Calu3 (cell line): ENCODE measurements at regions not wholly inside any gene's neighbourhood (a gene's known extent, or its start where the extent isn't known, plus 50 kb on each side); places are given as distances from the start of the nearest gene placed in this dataset.

ENCODE experiments used
- BruUV-seq: library from RNA; stranded (reverse); fragments of 400-500 nt; replicated peaks from 2 replicates; lab custom pipeline; 2021; lab: Mats Ljungman, UMichigan
- CTCF ChIA-PET: fragments of 300-600 bp; sonication (Branson Sonifier 250); formaldehyde crosslinking; loops from one replicate; lab custom pipeline; 2022; ENCODE audit warnings: antibody characterized with exemption; lab: Charles Lee
- DNase-seq: peaks from one replicate; pipeline ENCODE4 v3.0.0; 2022
- H3K27ac Mint-ChIP-seq: one replicate; pipeline ENCODE4 v1.8.0; 2022; ENCODE audit warnings: mixed read lengths; ENCODE audit not compliant: unreplicated experiment
- H3K27me3 Mint-ChIP-seq: one replicate; pipeline ENCODE4 v1.8.0; 2022; ENCODE audit warnings: mixed read lengths; ENCODE audit not compliant: unreplicated experiment
- H3K36me3 Mint-ChIP-seq: one replicate; pipeline ENCODE4 v1.8.0; 2022; ENCODE audit warnings: mild to moderate bottlenecking, moderate library complexity, mixed read lengths; ENCODE audit not compliant: insufficient read depth, unreplicated experiment
- H3K4me1 Mint-ChIP-seq: one replicate; pipeline ENCODE4 v1.8.0; 2022; ENCODE audit warnings: mild to moderate bottlenecking, low read depth, mixed read lengths; ENCODE audit not compliant: unreplicated experiment
- H3K4me3 Mint-ChIP-seq: one replicate; pipeline ENCODE4 v1.8.0; 2022; ENCODE audit warnings: mild to moderate bottlenecking, low read depth, moderate library complexity, mixed read lengths; ENCODE audit not compliant: unreplicated experiment
- H3K9me3 Mint-ChIP-seq: one replicate; pipeline ENCODE4 v1.8.0; 2022; ENCODE audit warnings: low read depth, mixed read lengths; ENCODE audit not compliant: unreplicated experiment
- CTCF ChIP-seq: fragments of 200-600 bp; IDR thresholded peaks from one replicate; pipeline ENCODE4 v1.8.0; 2022; ENCODE audit warnings: antibody characterized with exemption; ENCODE audit not compliant: unreplicated experiment
- intact Hi-C: fragments of 100-400 bp; cut with micrococcal nuclease; formaldehyde crosslinking; loops from one replicate; pipeline ENCODE4 v1.10.0; 2022; ENCODE audit not compliant: unreplicated experiment

GRCh38 chr11:112522536-112522935 is 261.9 kb upstream of the PLET1 start:
- no peaks in the 10 kb centered on the region for H3K4me1 Mint-ChIP-seq
- no peak overlapping the region for H3K27ac Mint-ChIP-seq
- intact Hi-C loops, result no loop called here
- CTCF ChIA-PET, result no interaction called here
- no peak for TF ChIP-seq CTCF
- no peaks in the 10 kb centered on the region for H3K36me3 Mint-ChIP-seq
- DNase-seq, result no peak
- H3K9me3 Mint-ChIP-seq, result no peaks in the 10 kb centered on the region
- peaks cover 54% of the 10 kb centered on the region for H3K27me3 Mint-ChIP-seq
- H3K4me3 Mint-ChIP-seq, result no peak overlapping the region
- BruUV-seq, result no TSS peak

- no peak overlapping the region for H3K4me3 Mint-ChIP-seq
- H3K27ac Mint-ChIP-seq, result no peak overlapping the region
- no peak for DNase-seq
- intact Hi-C loops, result no loop called here
- no peaks in the 10 kb centered on the region for H3K4me1 Mint-ChIP-seq
- CTCF ChIA-PET, result no interaction called here
- H3K27me3 Mint-ChIP-seq, result peaks cover 59% of the 10 kb centered on the region
- TF ChIP-seq CTCF, result no peak
- BruUV-seq, result no TSS peak
- H3K9me3 Mint-ChIP-seq, result no peaks in the 10 kb centered on the region
- H3K36me3 Mint-ChIP-seq, result no peaks in the 10 kb centered on the region
Measured at GRCh38 chr11:112523031-112523430, 262.4 kb upstream of the PLET1 start.

- Mint-ChIP-seq H3K9me3 (no peaks in the 10 kb centered on the region), H3K4me1 (no peaks in the 10 kb centered on the region), H3K27me3 (peaks cover 63% of the 10 kb centered on the region), H3K27ac (no peak overlapping the region), H3K4me3 (no peak overlapping the region), H3K36me3 (no peaks in the 10 kb centered on the region)
- intact Hi-C loops, result no loop called here
- no TSS peak for BruUV-seq
- CTCF ChIA-PET, result no interaction called here
- no peak for TF ChIP-seq CTCF
- DNase-seq, result no peak
Measured at GRCh38 chr11:112523477-112523876, 262.8 kb upstream of the PLET1 start.

- Mint-ChIP-seq H3K27me3 (peaks cover 68% of the 10 kb centered on the region), H3K27ac (no peak overlapping the region), H3K9me3 (no peaks in the 10 kb centered on the region), H3K36me3 (no peaks in the 10 kb centered on the region), H3K4me3 (no peak overlapping the region), H3K4me1 (no peaks in the 10 kb centered on the region)
- TF ChIP-seq CTCF, result no peak
- intact Hi-C loops, result no loop called here
- no TSS peak for BruUV-seq
- DNase-seq, result no peak
- CTCF ChIA-PET, result no interaction called here
Measured at GRCh38 chr11:112523951-112524350, 263.3 kb upstream of the PLET1 start.
